Kasumi-1 (cell line): ENCODE measurements at regions not wholly inside any gene's neighbourhood (a gene's known extent, or its start where the extent isn't known, plus 50 kb on each side); places are given as distances from the start of the nearest gene placed in this dataset.
A peak's percentile ranks its signal among the peaks of the same experiment; 100 is the strongest.
"Not testable (repeated sequence)": the region's sequence is repeated elsewhere in the genome, so short reads cannot be mapped to it uniquely, and the experiment has no call there.

Experiments
- DNase-seq, 2 experiments: peaks; one replicate each; lab custom pipeline; 2025; lab: John Stamatoyannopoulos, UW

GRCh38 chr14:105931808-105932483 lies 405.6 kb downstream of the TMEM121 start:
- peak; percentile 17 to 26 for DNase-seq

- DNase-seq = no peak
Observed at GRCh38 chr14:105933238-105933637, 406.9 kb downstream of the TMEM121 start.

GRCh38 chr14:105935384-105935783 lies 409.0 kb downstream of the TMEM121 start:
- DNase-seq = no peak

GRCh38 chr14:105937253-105938054 lies 411.1 kb downstream of the TMEM121 start:
- DNase-seq = no peak

- no peak for DNase-seq
Observed at GRCh38 chr14:105938055-105938863, 411.9 kb downstream of the TMEM121 start.

GRCh38 chr14:105938959-105939358 lies 412.6 kb downstream of the TMEM121 start:
- no peak for DNase-seq

- DNase-seq = no peak
Observed at GRCh38 chr14:105939810-105940508, 413.6 kb downstream of the TMEM121 start.

- DNase-seq = no peak
Observed at GRCh38 chr14:105940534-105941225, 414.3 kb downstream of the TMEM121 start.

- DNase-seq = no peak
Observed at GRCh38 chr14:105941226-105942166, 415.1 kb downstream of the TMEM121 start.

GRCh38 chr14:105942725-105943124 lies 416.3 kb downstream of the TMEM121 start:
- DNase-seq = not testable (repeated sequence)

GRCh38 chr14:105943973-105944602 lies 417.7 kb downstream of the TMEM121 start:
- no peak for DNase-seq

GRCh38 chr14:105944632-105945610 lies 418.5 kb downstream of the TMEM121 start:
- DNase-seq = peak; percentile 13 to 23

- DNase-seq = peak; percentile 8 to 30
Observed at GRCh38 chr14:105945896-105946295, 419.5 kb downstream of the TMEM121 start.

- DNase-seq = no peak
Observed at GRCh38 chr14:105947599-105947998, 421.2 kb downstream of the TMEM121 start.

- DNase-seq = peak; percentile 60 to 65
Observed at GRCh38 chr14:105948955-105949354, 422.6 kb downstream of the TMEM121 start.

GRCh38 chr14:105950364-105950892 lies 424.0 kb downstream of the TMEM121 start:
- not testable (repeated sequence) for DNase-seq

GRCh38 chr14:105951399-105951798 lies 425.0 kb downstream of the TMEM121 start:
- no peak for DNase-seq

- no peak for DNase-seq
Observed at GRCh38 chr14:105952222-105952621, 425.8 kb downstream of the TMEM121 start.
